Panc1 (cell line): ENCODE measurements at regions not wholly inside any gene's neighbourhood (a gene's known extent, or its start where the extent isn't known, plus 50 kb on each side); places are given as distances from the start of the nearest gene placed in this dataset.

Experiments
- ATAC-seq: fragments of 200-7000 bp; cut with Tn5 transposase; 2 replicates; pipeline ENCODE4 v1.9.1; 2020; ENCODE audit warnings: mild to moderate bottlenecking, moderate library complexity
- BruUV-seq: library from RNA; stranded (reverse); fragments of 400-500 nt; replicated peaks from 2 replicates; lab custom pipeline; 2021; lab: Mats Ljungman, UMichigan
- CTCF ChIA-PET: fragments of 300-600 bp; sonication (Branson Sonifier 250); formaldehyde crosslinking; loops from one replicate; lab custom pipeline; 2022; ENCODE audit warnings: antibody characterized with exemption; lab: Charles Lee
- POLR2A ChIA-PET: fragments of 300-600 bp; sonication (Branson Sonifier 250); formaldehyde crosslinking; loops from one replicate; lab custom pipeline; 2022; ENCODE audit warnings: antibody characterized with exemption; lab: Charles Lee
- DNase-seq: peaks from one replicate; pipeline ENCODE4 v3.0.0-alpha.2; 2010; ENCODE audit warnings: low read depth, low spot score
- H3K27ac ChIP-seq: 2 replicates; pipeline ENCODE4 v1.5.1; 2011; ENCODE audit warnings: mild to moderate bottlenecking, low read length, inconsistent platforms
- H3K27me3 ChIP-seq: fragments of 200-500 bp; sonication (Bioruptor generic); 2 replicates; pipeline ENCODE4 v1.6.0; 2014; ENCODE audit warnings: low read length, inconsistent platforms; ENCODE audit not compliant: control insufficient read depth, insufficient read depth
- H3K36me3 ChIP-seq: fragments of 200-500 bp; sonication (Bioruptor generic); 2 replicates; pipeline ENCODE4 v1.5.1; 2014; ENCODE audit warnings: inconsistent platforms, mild to moderate bottlenecking, low read length, moderate library complexity; ENCODE audit not compliant: control insufficient read depth, insufficient read depth
- H3K4me1 ChIP-seq: 2 replicates; pipeline ENCODE4 v1.5.1; 2011; ENCODE audit warnings: inconsistent platforms, mild to moderate bottlenecking, low read length, moderate library complexity; ENCODE audit not compliant: control insufficient read depth, insufficient read depth
- H3K4me3 ChIP-seq, 2 experiments: 2 replicates each; pipeline ENCODE4 v1.5.1; 2011 to 2012; ENCODE audit warnings: low read depth in 2 of 2, low read length in 2 of 2, mild to moderate bottlenecking in 2 of 2, inconsistent platforms in 1 of 2, moderate library complexity in 1 of 2
- H3K9me3 ChIP-seq: fragments of 200-500 bp; sonication (Bioruptor generic); 2 replicates; pipeline ENCODE4 v1.5.1; 2014; ENCODE audit warnings: low read depth, mild to moderate bottlenecking, inconsistent platforms, low read length, moderate library complexity; ENCODE audit not compliant: control insufficient read depth, insufficient read depth
- POLR2AphosphoS5 ChIP-seq: IDR thresholded peaks from 2 replicates; pipeline ENCODE4 v1.6.1; 2012; ENCODE audit warnings: mild to moderate bottlenecking, low read depth, low read length, moderate library complexity
- SIN3A ChIP-seq: IDR thresholded peaks from 2 replicates; pipeline ENCODE4 v1.6.1; 2012; ENCODE audit warnings: low read depth, mild to moderate bottlenecking, low read length, moderate library complexity, borderline replicate concordance; ENCODE audit not compliant: insufficient read depth
- TCF7L2 ChIP-seq: IDR thresholded peaks from 2 replicates; pipeline ENCODE4 v1.6.1; 2011; ENCODE audit warnings: mild to moderate bottlenecking, low read depth, low read length, inconsistent platforms
- in situ Hi-C: cut with HindIII; loops from 2 replicates; pipeline ENCODE4 v1.10.0; 2016; ENCODE audit warnings: low sequenced_read_pairs, low pct_unique_long_range_greater_than_20kb
- intact Hi-C: fragments of 100-400 bp; cut with micrococcal nuclease; formaldehyde crosslinking; loops from one replicate; pipeline ENCODE4 v1.10.0; 2022; ENCODE audit not compliant: unreplicated experiment
- TF ChIP-seq, protein P1 (sequence below): fragments of 450-650 bp; IDR thresholded peaks from 2 replicates; pipeline ENCODE4 v1.5.1; 2017; ENCODE audit warnings: mild to moderate bottlenecking
- TF ChIP-seq, protein P2 (sequence below), 2 experiments: IDR thresholded peaks; 2 replicates each; pipeline ENCODE4 v1.6.1; 2011 to 2012; ENCODE audit warnings: low read depth in 2 of 2, control low read depth in 1 of 2, low read length in 1 of 2, mild to moderate bottlenecking in 1 of 2, moderate library complexity in 1 of 2; ENCODE audit not compliant: insufficient read depth in 1 of 2

DNA sequence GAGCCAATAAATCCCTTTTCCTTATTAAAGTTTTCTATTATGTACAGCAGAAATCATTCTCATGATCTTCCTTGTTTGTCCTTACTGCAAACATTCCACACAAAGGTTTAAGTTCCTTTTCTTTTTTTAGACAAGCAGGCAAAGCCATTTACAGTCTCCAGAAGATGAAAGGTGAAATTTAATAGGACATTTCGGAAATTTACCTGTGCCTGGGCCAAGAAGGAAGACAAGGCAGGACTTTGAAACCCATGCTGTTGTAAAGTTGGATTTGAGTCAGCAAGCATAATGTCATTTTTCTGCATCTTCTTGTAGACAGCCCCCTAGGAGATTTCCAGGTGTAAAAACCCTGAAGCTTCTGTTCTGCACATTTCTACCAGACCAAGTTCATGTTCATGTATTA lies 188.1 kb downstream of the PAPSS1 start:
- Histone ChIP-seq H3K27me3 (no peaks in the 10 kb centered on the region), H3K9me3 (no peaks in the 10 kb centered on the region), H3K4me1 (no peaks in the 10 kb centered on the region), H3K4me3 (no peak overlapping the region), H3K27ac (no peak overlapping the region), H3K36me3 (no peaks in the 10 kb centered on the region)
- DNase-seq: no peak
- in situ Hi-C loops (no loop called here), intact Hi-C loops (no loop called here)
- POLR2A ChIA-PET: no interaction called here
- CTCF ChIA-PET: no interaction called here
- no peak for ATAC-seq
- no peak for TF ChIP-seq TCF7L2
- no peak for TF ChIP-seq SIN3A
- TF ChIP-seq, protein P1, sequence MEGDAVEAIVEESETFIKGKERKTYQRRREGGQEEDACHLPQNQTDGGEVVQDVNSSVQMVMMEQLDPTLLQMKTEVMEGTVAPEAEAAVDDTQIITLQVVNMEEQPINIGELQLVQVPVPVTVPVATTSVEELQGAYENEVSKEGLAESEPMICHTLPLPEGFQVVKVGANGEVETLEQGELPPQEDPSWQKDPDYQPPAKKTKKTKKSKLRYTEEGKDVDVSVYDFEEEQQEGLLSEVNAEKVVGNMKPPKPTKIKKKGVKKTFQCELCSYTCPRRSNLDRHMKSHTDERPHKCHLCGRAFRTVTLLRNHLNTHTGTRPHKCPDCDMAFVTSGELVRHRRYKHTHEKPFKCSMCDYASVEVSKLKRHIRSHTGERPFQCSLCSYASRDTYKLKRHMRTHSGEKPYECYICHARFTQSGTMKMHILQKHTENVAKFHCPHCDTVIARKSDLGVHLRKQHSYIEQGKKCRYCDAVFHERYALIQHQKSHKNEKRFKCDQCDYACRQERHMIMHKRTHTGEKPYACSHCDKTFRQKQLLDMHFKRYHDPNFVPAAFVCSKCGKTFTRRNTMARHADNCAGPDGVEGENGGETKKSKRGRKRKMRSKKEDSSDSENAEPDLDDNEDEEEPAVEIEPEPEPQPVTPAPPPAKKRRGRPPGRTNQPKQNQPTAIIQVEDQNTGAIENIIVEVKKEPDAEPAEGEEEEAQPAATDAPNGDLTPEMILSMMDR: no peak
- TF ChIP-seq, protein P2, sequence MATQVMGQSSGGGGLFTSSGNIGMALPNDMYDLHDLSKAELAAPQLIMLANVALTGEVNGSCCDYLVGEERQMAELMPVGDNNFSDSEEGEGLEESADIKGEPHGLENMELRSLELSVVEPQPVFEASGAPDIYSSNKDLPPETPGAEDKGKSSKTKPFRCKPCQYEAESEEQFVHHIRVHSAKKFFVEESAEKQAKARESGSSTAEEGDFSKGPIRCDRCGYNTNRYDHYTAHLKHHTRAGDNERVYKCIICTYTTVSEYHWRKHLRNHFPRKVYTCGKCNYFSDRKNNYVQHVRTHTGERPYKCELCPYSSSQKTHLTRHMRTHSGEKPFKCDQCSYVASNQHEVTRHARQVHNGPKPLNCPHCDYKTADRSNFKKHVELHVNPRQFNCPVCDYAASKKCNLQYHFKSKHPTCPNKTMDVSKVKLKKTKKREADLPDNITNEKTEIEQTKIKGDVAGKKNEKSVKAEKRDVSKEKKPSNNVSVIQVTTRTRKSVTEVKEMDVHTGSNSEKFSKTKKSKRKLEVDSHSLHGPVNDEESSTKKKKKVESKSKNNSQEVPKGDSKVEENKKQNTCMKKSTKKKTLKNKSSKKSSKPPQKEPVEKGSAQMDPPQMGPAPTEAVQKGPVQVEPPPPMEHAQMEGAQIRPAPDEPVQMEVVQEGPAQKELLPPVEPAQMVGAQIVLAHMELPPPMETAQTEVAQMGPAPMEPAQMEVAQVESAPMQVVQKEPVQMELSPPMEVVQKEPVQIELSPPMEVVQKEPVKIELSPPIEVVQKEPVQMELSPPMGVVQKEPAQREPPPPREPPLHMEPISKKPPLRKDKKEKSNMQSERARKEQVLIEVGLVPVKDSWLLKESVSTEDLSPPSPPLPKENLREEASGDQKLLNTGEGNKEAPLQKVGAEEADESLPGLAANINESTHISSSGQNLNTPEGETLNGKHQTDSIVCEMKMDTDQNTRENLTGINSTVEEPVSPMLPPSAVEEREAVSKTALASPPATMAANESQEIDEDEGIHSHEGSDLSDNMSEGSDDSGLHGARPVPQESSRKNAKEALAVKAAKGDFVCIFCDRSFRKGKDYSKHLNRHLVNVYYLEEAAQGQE (IDR thresholded peaks at IDR 0.05; ENCODE audit: insufficient read depth in 1 of 2, low read depth in 2 of 2, low read length in 1 of 2): no peak
- no peak for TF ChIP-seq POLR2AphosphoS5
- BruUV-seq: no TSS peak

DNA sequence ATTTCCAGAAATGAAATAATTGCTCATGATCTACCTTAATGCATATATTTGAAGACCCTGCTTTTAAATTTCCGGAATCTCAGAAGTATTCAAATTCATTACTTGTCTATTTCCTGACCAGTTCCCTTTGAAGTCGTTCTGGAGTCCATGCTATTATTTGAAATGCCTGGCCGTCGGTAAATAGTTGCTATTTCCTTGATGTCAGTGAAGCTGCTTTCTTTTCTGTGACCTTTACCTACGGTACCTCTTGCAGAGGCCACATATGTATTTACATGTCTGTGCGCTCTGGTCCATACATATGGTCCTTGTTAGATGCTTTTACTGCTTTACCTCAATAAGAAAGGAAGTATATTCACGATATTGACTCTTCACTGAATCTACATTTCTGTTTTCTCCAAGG lies 199.7 kb downstream of the PAPSS1 start:
- BruUV-seq: no TSS peak

More for the DNA sequence above, 199.7 kb downstream of the PAPSS1 start:
- H3K36me3 ChIP-seq: no peaks in the 10 kb centered on the region
- H3K4me1 ChIP-seq: no peaks in the 10 kb centered on the region
- ATAC-seq: no peak
- TF ChIP-seq, protein P1: no peak
- TF ChIP-seq, protein P2 (IDR thresholded peaks at IDR 0.05; ENCODE audit: insufficient read depth in 1 of 2, low read depth in 2 of 2, low read length in 1 of 2): no peak
- TF ChIP-seq SIN3A (no peak), TCF7L2 (no peak), POLR2AphosphoS5 (no peak)
- ChIA-PET CTCF (no interaction called here), POLR2A (no interaction called here)
- no peaks in the 10 kb centered on the region for H3K9me3 ChIP-seq
- H3K27ac ChIP-seq: no peak overlapping the region
- no peak overlapping the region for H3K4me3 ChIP-seq
- intact Hi-C loops (no loop called here), in situ Hi-C loops (no loop called here)
- DNase-seq: no peak
- H3K27me3 ChIP-seq: no peaks in the 10 kb centered on the region
